C1 segment of cervical spinal cord (tissue), 14 donors: ENCODE measurements at regions not wholly inside any gene's neighbourhood (a gene's known extent, or its start where the extent isn't known, plus 50 kb on each side); places are given as distances from the start of the nearest gene placed in this dataset.

Experiments
- DNase-seq, 14 donors: peaks; one replicate each; lab custom pipeline; 2025; lab: John Stamatoyannopoulos, UW

- peak in 3 of 14 donors; percentile 1 to 12 (median 5) for DNase-seq
Measured at GRCh38 chr14:26765768-26766520, 168.1 kb upstream of the NOVA1 start.

GRCh38 chr14:26766726-26767125 lies 168.9 kb upstream of the NOVA1 start:
- no peak for DNase-seq

- DNase-seq = no peak
Measured at GRCh38 chr14:26773906-26774593, 176.2 kb upstream of the NOVA1 start.

GRCh38 chr14:26775765-26776563 lies 178.1 kb upstream of the NOVA1 start:
- no peak for DNase-seq

- no peak for DNase-seq
Measured at GRCh38 chr14:26791117-26791806, 193.4 kb upstream of the NOVA1 start.

- no peak for DNase-seq
Measured at GRCh38 chr14:26794731-26795130, 196.9 kb upstream of the NOVA1 start.

GRCh38 chr14:26808407-26808806 lies 210.6 kb upstream of the NOVA1 start:
- DNase-seq = no peak

GRCh38 chr14:26810631-26811030 lies 212.8 kb upstream of the NOVA1 start:
- DNase-seq = no peak

GRCh38 chr14:26811756-26812305 lies 214.0 kb upstream of the NOVA1 start:
- no peak for DNase-seq

GRCh38 chr14:26820138-26820537 lies 222.3 kb upstream of the NOVA1 start:
- no peak for DNase-seq

GRCh38 chr14:26820572-26820971 lies 222.7 kb upstream of the NOVA1 start:
- DNase-seq = no peak

GRCh38 chr14:26828741-26829140 lies 230.9 kb upstream of the NOVA1 start:
- DNase-seq = no peak

- no peak for DNase-seq
Measured at GRCh38 chr14:26833621-26834176, 235.9 kb upstream of the NOVA1 start.

- DNase-seq = no peak
Measured at GRCh38 chr14:26835979-26836570, 238.2 kb upstream of the NOVA1 start.

GRCh38 chr14:26839481-26839880 lies 241.6 kb upstream of the NOVA1 start:
- no peak for DNase-seq

GRCh38 chr14:26841326-26841725 lies 243.5 kb upstream of the NOVA1 start:
- DNase-seq = no peak

- peak in 3 of 14 donors; percentile 5 to 36 (median 13) for DNase-seq
Measured at GRCh38 chr14:26841920-26842741, 244.3 kb upstream of the NOVA1 start.

GRCh38 chr14:26845151-26845818 lies 247.5 kb upstream of the NOVA1 start:
- no peak for DNase-seq

GRCh38 chr14:26846388-26846787 lies 248.6 kb upstream of the NOVA1 start:
- no peak for DNase-seq
